Peyer's patch (tissue), 4 donors: ENCODE measurements at regions not wholly inside any gene's neighbourhood (a gene's known extent, or its start where the extent isn't known, plus 50 kb on each side); places are given as distances from the start of the nearest gene placed in this dataset.

Experiments used
- POLR2A ChIP-seq, 2 donors: fragments of 450-650 bp; IDR thresholded peaks; one replicate each; pipeline ENCODE4 v1.5.1; 2017; ENCODE audit warnings: antibody characterized with exemption in 2 of 2, mild to moderate bottlenecking in 2 of 2, moderate library complexity in 2 of 2
- TF ChIP-seq, protein P1 (sequence below), 6 experiments: fragments of 450-650 bp in 4 of 6; fragments of 200-600 bp in 2 of 6; sonication (generic) in 1 of 6; IDR thresholded peaks; one replicate each; pipeline ENCODE4 v1.5.1; 2017 to 2019; ENCODE audit warnings: antibody characterized with exemption in 6 of 6, mild to moderate bottlenecking in 3 of 6, moderate library complexity in 1 of 6

DNA sequence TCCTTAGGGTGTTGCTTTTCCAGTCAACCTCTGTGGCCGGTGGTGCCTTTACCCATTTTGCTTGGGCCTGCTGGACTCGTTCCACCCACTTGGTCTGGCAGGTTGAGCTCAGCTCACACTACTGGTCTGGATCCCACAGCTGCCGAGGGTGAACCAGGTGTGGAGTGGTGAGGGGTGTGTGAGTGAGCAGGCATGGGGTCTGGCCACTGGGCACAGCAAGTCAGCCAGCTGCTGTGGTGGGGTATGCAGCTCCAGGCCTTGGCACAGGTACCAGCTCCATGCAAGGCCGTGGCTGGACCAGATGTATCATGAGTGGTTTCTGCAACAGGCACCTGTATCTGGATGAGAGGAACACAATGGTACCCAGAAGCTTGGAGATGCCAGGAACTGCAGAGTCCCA, 277.6 kb upstream of the KLHL1 start:
- TF ChIP-seq, protein P1, sequence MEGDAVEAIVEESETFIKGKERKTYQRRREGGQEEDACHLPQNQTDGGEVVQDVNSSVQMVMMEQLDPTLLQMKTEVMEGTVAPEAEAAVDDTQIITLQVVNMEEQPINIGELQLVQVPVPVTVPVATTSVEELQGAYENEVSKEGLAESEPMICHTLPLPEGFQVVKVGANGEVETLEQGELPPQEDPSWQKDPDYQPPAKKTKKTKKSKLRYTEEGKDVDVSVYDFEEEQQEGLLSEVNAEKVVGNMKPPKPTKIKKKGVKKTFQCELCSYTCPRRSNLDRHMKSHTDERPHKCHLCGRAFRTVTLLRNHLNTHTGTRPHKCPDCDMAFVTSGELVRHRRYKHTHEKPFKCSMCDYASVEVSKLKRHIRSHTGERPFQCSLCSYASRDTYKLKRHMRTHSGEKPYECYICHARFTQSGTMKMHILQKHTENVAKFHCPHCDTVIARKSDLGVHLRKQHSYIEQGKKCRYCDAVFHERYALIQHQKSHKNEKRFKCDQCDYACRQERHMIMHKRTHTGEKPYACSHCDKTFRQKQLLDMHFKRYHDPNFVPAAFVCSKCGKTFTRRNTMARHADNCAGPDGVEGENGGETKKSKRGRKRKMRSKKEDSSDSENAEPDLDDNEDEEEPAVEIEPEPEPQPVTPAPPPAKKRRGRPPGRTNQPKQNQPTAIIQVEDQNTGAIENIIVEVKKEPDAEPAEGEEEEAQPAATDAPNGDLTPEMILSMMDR (IDR thresholded peaks at IDR 0.05), result no peak
- no peak for TF ChIP-seq POLR2A (IDR thresholded peaks at IDR 0.05)
